Astrocyte of the hippocampus (primary cell): ENCODE measurements at regions not wholly inside any gene's neighbourhood (a gene's known extent, or its start where the extent isn't known, plus 50 kb on each side); places are given as distances from the start of the nearest gene placed in this dataset.
"Not testable (repeated sequence)": the region's sequence is repeated elsewhere in the genome, so short reads cannot be mapped to it uniquely, and the experiment has no call there.

Experiments
- DNase-seq: peaks from one replicate; pipeline ENCODE4 v3.0.0; 2011; ENCODE audit warnings: low read depth, low spot score

GRCh38 chr12:77222336-77222735 lies 157.0 kb upstream of the E2F7 start:
- no peak for DNase-seq

DNA sequence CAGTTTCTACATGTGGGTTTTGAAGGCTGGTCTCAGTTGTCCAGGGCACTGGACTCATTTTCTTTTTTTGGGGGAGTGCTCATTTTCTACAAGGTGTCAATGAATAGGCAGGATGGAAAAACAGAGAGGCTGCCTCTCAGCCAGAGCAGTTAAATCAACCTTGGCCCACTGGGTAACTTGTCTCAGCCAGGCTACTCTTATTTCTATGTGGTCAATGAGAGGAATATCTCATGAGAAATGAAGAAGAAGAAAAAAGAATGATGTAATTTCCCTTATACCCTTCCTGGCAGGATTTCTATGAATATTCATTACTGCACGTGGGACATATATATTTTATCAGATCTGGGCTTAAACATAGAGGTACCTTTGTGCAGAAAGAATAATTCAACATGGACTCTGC lies 155.2 kb upstream of the E2F7 start:
- peak; percentile 44 for DNase-seq

- DNase-seq = no peak
Observed at GRCh38 chr12:77218278-77218677, 152.9 kb upstream of the E2F7 start.

DNA sequence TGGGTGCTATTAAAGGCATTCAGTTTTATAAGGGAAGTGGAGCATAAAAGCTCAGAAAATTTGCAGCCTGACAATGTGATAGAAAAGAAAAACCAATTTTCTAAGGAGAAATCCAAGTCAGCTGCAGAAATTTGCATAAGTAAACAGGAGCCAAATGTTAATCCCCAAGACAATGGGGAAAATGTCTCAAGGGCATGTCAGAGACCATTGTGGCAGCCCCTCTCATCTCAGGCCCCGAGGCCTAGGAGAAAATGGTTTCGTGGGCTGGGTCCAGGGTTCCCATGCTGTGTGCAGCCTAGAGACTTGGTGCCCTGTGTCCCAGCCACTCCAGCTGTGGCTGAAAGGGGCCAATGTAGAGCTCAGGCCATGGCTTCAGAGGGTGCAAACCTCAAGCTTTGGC lies 150.8 kb upstream of the E2F7 start:
- not testable (repeated sequence) for DNase-seq

DNA sequence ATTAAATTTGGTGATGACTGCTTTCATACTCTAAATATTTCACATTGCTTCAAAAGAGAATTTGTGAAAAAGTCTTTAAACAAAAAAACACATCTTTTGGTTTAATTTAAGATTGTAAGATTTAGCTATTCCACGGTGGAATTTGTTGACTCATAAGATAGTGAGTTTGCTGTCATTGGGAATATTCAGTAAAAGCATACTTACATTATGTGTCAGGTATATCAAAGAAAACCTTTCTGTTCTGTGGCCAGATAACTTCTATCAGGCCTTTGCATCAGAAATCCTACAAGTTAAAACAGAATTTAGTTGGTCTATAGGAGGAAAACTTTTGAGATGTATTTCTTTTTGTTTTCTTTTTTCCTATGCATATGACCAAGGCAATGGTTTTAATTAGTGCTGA lies 148.8 kb upstream of the E2F7 start:
- DNase-seq = peak; percentile 25

DNA sequence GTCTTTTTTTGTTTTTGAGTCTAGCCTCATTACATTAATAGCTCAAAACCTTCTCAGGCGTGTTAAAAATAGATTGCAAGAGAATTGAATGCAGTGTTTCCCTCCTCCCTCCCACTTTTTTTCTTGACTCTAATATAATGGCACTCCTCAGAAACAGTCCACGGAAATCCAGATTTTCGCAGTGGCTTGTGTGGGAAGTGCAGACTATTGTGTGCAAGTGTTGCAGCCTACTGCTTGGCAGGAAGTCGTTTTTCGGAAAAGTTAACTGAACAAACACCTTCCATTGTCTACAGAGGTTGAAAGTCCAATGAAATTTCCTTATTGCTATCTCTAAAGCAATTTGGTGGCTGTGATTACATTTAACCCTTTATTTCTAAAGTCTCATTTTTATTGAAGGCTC lies 147.9 kb upstream of the E2F7 start:
- peak; percentile 28 for DNase-seq

- DNase-seq = no peak
Observed at GRCh38 chr12:77210724-77211123, 145.4 kb upstream of the E2F7 start.

- DNase-seq = no peak
Observed at GRCh38 chr12:77204083-77204482, 138.7 kb upstream of the E2F7 start.

- DNase-seq = no peak
Observed at GRCh38 chr12:77202457-77203060, 137.2 kb upstream of the E2F7 start.

GRCh38 chr12:77189901-77190416 lies 124.6 kb upstream of the E2F7 start:
- peak; percentile 56 for DNase-seq

DNA sequence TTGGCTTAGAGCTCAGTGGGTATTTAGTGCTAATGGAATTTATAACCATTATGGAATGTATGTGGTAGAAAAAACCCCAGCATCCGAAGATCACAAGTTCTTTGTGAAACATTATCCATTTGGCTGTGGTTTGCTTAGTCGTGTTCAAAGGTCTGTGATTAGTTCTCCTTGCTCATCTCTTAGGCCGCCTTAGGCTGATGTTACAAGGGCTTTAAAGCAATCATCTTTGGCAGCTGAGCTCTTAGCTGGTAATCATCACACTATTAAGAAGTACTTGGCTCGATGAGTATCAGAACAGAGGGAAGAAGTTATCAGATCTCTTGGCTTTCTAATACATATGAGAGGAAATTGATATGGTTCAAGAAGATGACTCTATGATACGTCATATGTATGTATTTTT lies 124.1 kb upstream of the E2F7 start:
- peak; percentile 50 for DNase-seq

GRCh38 chr12:77179515-77179914 lies 114.1 kb upstream of the E2F7 start:
- no peak for DNase-seq

DNA sequence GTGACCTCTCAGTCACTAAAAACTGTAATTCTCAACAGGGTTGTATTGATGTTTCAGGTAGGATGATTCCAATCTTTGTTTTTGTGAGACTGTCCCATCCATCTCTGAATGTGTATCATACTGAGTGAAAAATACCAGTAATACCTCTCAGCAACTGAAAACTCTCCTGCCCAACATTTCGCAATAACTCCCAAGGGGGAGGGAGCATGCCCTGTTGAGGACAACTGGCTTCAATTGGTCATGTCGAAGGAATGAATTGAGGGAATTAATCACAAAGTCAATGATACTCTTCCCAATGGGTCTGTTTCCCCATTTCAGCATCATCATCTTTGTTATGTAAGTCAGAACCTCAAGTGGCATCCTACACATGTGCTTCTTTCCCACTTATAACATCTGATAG lies 102.4 kb upstream of the E2F7 start:
- DNase-seq = no peak

- no peak for DNase-seq
Observed at GRCh38 chr12:77166696-77167095, 101.3 kb upstream of the E2F7 start.

GRCh38 chr12:77163074-77164038 lies 98.0 kb upstream of the E2F7 start:
- no peak for DNase-seq

GRCh38 chr12:77161944-77162343 lies 96.6 kb upstream of the E2F7 start:
- no peak for DNase-seq

GRCh38 chr12:77160931-77161330 lies 95.6 kb upstream of the E2F7 start:
- peak; percentile 17 for DNase-seq

GRCh38 chr12:77153706-77154105 lies 88.3 kb upstream of the E2F7 start:
- DNase-seq = no peak

GRCh38 chr12:77152623-77153193 lies 87.3 kb upstream of the E2F7 start:
- peak; percentile 61 for DNase-seq

DNA sequence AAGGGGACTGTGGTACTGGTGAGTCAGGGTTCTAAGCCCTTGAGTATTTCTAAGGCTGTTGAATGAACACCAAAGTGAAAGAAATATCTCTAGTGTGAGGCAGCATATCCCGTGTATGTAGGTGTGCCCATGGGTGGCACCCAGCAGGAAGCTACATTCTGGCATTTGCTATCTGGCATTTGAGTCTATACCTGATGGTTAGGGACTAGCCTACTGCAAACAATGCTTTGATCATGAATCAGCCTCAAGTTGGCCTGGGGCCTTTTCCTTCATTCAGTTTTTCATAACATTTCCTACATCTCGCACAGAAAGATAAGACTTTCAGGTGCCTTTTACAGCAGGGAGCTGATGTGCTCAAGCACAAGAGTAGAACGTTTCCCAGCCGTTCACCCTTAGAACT lies 85.7 kb upstream of the E2F7 start:
- no peak for DNase-seq

GRCh38 chr12:77133566-77133965 lies 68.2 kb upstream of the E2F7 start:
- peak; percentile 83 for DNase-seq

DNA sequence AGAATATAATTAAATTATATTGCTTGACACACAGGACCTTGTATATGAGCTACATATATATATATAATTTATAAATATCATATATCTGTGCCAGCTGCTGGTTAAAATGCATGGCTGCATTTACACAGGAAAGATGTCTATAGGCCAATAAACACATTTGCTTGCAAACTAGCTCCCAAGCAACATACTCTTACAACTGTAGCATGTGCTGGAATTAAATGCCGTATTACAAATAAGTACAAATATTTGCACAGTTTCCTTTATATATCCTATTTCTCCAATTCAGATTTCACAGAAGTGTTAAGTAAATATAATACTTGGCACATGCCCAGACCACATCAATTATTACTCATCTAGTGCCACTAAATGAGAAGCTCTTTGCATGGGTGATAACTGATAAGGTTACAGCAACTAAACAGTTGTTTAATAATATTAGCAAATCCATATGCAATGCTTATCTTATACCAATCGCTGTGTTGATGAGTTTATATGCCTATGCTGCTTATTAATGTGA lies 66.7 kb upstream of the E2F7 start:
- DNase-seq = no peak
